Neuronal stem cell (in vitro differentiated cells): ENCODE measurements at regions not wholly inside any gene's neighbourhood (a gene's known extent, or its start where the extent isn't known, plus 50 kb on each side); places are given as distances from the start of the nearest gene placed in this dataset.

Experiments used
- DNase-seq: peaks from one replicate; pipeline ENCODE4 v3.0.0-alpha.2; 2013; ENCODE audit warnings: low spot score
- H2AFZ ChIP-seq: one replicate; pipeline ENCODE4 v1.6.1; 2013; ENCODE audit warnings: mild to moderate bottlenecking, low read length, inconsistent platforms
- H2AK5ac ChIP-seq: 2 replicates; pipeline ENCODE4 v1.6.1; 2013; ENCODE audit warnings: low read depth, mild to moderate bottlenecking, inconsistent platforms, low read length, moderate library complexity, mixed read lengths
- H2BK120ac ChIP-seq: 2 replicates; pipeline ENCODE4 v1.6.1; 2013; ENCODE audit warnings: low read depth, mild to moderate bottlenecking, inconsistent platforms, low read length, moderate library complexity, mixed read lengths
- H2BK12ac ChIP-seq: one replicate; pipeline ENCODE4 v1.6.1; 2013; ENCODE audit warnings: low read length, inconsistent platforms
- H2BK15ac ChIP-seq: 2 replicates; pipeline ENCODE4 v1.6.1; 2013; ENCODE audit warnings: mild to moderate bottlenecking, low read length, inconsistent platforms, mixed read lengths
- H2BK5ac ChIP-seq: one replicate; pipeline ENCODE4 v1.6.1; 2013; ENCODE audit warnings: inconsistent platforms, mild to moderate bottlenecking, low read length, moderate library complexity
- H3K14ac ChIP-seq: one replicate; pipeline ENCODE4 v1.6.1; 2013; ENCODE audit warnings: low read length, inconsistent platforms
- H3K18ac ChIP-seq: 2 replicates; pipeline ENCODE4 v1.6.1; 2013; ENCODE audit warnings: low read length, inconsistent platforms
- H3K23ac ChIP-seq: 2 replicates; pipeline ENCODE4 v1.6.1; 2013; ENCODE audit warnings: low read depth, mild to moderate bottlenecking, mixed read lengths, low read length, inconsistent platforms; ENCODE audit not compliant: poor library complexity
- H3K27ac ChIP-seq: replicated peaks from 3 replicates; pipeline ENCODE4 v1.5.1; 2013; ENCODE audit warnings: low read length, inconsistent platforms
- H3K27me3 ChIP-seq, 3 experiments: 2 replicates each; pipeline ENCODE4 v1.6.1; 2013; ENCODE audit warnings: low read length in 3 of 3, mild to moderate bottlenecking in 2 of 3, inconsistent platforms in 1 of 3, low read depth in 1 of 3, mixed read lengths in 1 of 3, moderate library complexity in 1 of 3; ENCODE audit not compliant: control insufficient read depth in 3 of 3, insufficient read depth in 3 of 3
- H3K36me3 ChIP-seq, 2 donors: replicated peaks in 1 of 2; 2 replicates each; pipeline ENCODE4 v1.6.1; 2013; ENCODE audit warnings: low read length in 2 of 2; ENCODE audit not compliant: control insufficient read depth in 2 of 2, insufficient read depth in 2 of 2
- H3K4ac ChIP-seq: 2 replicates; pipeline ENCODE4 v1.6.1; 2013; ENCODE audit warnings: inconsistent platforms, mild to moderate bottlenecking, low read length, moderate library complexity
- H3K4me1 ChIP-seq, 2 donors: 1 replicate in 1 of 2; 2 replicates in 1 of 2; pipeline ENCODE4 v1.6.1; 2013; ENCODE audit warnings: low read length in 2 of 2, low read depth in 1 of 2; ENCODE audit not compliant: control insufficient read depth in 2 of 2, insufficient read depth in 1 of 2
- H3K4me2 ChIP-seq: one replicate; pipeline ENCODE4 v1.6.1; 2013; ENCODE audit warnings: mild to moderate bottlenecking, low read length, inconsistent platforms; ENCODE audit not compliant: insufficient read depth, poor library complexity, severe bottlenecking
- H3K4me3 ChIP-seq, 2 donors: 2 replicates each; pipeline ENCODE4 v1.5.1; 2013; ENCODE audit warnings: low read length in 2 of 2, mild to moderate bottlenecking in 2 of 2, inconsistent platforms in 1 of 2, moderate library complexity in 1 of 2
- H3K79me1 ChIP-seq: one replicate; pipeline ENCODE4 v1.6.1; 2013; ENCODE audit warnings: low read depth, mild to moderate bottlenecking, inconsistent platforms, low read length, moderate library complexity
- H3K9ac ChIP-seq: one replicate; pipeline ENCODE4 v1.6.1; 2013; ENCODE audit warnings: mild to moderate bottlenecking, low read depth, low read length, inconsistent platforms; ENCODE audit not compliant: poor library complexity
- H3K9me3 ChIP-seq, 2 donors: replicated peaks in 1 of 2; 2 replicates each; pipeline versions ENCODE3 to v1.6.1; 2013; ENCODE audit warnings: low read length in 2 of 2, mild to moderate bottlenecking in 2 of 2, inconsistent platforms in 1 of 2, low read depth in 1 of 2, mixed read lengths in 1 of 2, moderate library complexity in 1 of 2; ENCODE audit not compliant: control insufficient read depth in 2 of 2, insufficient read depth in 1 of 2
- H4K8ac ChIP-seq: one replicate; pipeline ENCODE4 v1.6.1; 2013; ENCODE audit warnings: low read depth, mild to moderate bottlenecking, inconsistent platforms, low read length, moderate library complexity
- H4K91ac ChIP-seq: one replicate; pipeline ENCODE4 v1.6.1; 2013; ENCODE audit warnings: low read length, low read depth, mild to moderate bottlenecking, inconsistent platforms; ENCODE audit not compliant: poor library complexity
- WGBS, 2 donors: extraction: QIAGEN DNeasy Blood & Tissue Kit; methylation state at CpG; one replicate each; pipeline ENCODE4 v1.1.7; 2013; ENCODE audit warnings: missing lambda C conversion rate in 2 of 2, mixed read lengths in 1 of 2; ENCODE audit not compliant: insufficient read length in 2 of 2, insufficient replicate concordance in 1 of 2; ENCODE audit errors: extremely low coverage in 2 of 2; 5-methylcytosine and 5-hydroxymethylcytosine counted together

DNA sequence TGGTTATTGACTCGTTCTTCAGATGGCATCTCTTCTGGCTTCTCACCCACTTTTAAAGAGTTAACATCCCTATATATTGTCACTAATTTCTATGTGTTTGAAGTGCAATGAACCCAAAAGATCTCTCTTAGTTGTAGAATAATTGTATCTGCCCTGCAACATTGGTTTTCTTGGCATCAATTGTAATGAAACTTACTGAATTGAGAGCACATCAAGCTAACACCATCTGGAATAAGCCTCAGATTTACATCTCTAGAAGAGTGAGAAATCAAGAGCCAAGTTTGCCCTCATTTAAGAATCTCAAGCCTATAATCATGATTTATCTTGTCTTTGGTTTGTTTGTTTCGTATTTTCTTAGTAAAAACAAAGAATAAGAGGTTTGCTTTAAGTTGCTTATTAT lies 372.6 kb upstream of the LRRC7 start:
- no peak overlapping the region for H4K91ac ChIP-seq
- H2BK15ac ChIP-seq, result no peak overlapping the region
- no peak overlapping the region for H3K27ac ChIP-seq
- no peak for DNase-seq
- no peaks in the 10 kb centered on the region for H3K36me3 ChIP-seq
- no peak overlapping the region for H2AK5ac ChIP-seq
- H2BK120ac ChIP-seq, result no peak overlapping the region
- no peak overlapping the region for H2BK12ac ChIP-seq
- H2BK5ac ChIP-seq, result no peak overlapping the region
- no peaks in the 10 kb centered on the region for H3K79me1 ChIP-seq
- no peak overlapping the region for H3K14ac ChIP-seq
- no peak overlapping the region for H3K4ac ChIP-seq
- no peak overlapping the region for H4K8ac ChIP-seq
- H2AFZ ChIP-seq, result no peak overlapping the region
- WGBS, 2 donors, result no CpG with 5 or more reads among the region's 2 CpGs
- no peaks in the 10 kb centered on the region for H3K4me1 ChIP-seq
- H3K4me3 ChIP-seq, result no peak overlapping the region
- H3K23ac ChIP-seq, result no peak overlapping the region
- H3K9me3 ChIP-seq, result no peaks in the 10 kb centered on the region
- no peak overlapping the region for H3K4me2 ChIP-seq
- H3K18ac ChIP-seq, result no peak overlapping the region
- no peak overlapping the region for H3K9ac ChIP-seq
- H3K27me3 ChIP-seq, result no peaks in the 10 kb centered on the region

DNA sequence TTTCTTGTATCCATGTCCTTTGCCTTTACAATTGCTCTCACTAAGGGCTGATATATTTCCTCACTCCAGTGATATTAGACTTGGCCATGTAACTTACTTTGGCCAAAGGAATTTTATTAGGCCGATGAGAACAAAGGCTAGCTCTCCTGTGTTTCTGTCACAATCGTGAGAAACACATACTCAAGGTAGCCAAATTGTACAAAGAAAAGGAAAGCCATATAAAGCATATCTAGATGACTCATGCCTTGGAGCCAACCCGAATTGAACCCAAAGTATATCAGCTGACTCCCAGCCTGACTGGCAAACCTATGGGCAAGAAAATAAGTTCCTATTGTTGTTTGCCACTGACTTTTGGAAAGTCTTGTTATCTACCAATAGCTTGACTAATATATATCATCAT lies 371.7 kb upstream of the LRRC7 start:
- H2BK5ac ChIP-seq, result no peak overlapping the region
- H2BK15ac ChIP-seq, result no peak overlapping the region
- no peak overlapping the region for H3K9ac ChIP-seq
- no peak overlapping the region for H3K18ac ChIP-seq
- H3K4me3 ChIP-seq, result no peak overlapping the region
- no peak overlapping the region for H2BK120ac ChIP-seq
- no peak overlapping the region for H2AFZ ChIP-seq
- no peaks in the 10 kb centered on the region for H3K4me1 ChIP-seq
- H3K4ac ChIP-seq, result no peak overlapping the region
- H3K14ac ChIP-seq, result no peak overlapping the region
- H3K27me3 ChIP-seq, result no peaks in the 10 kb centered on the region
- H3K79me1 ChIP-seq, result no peaks in the 10 kb centered on the region
- H3K27ac ChIP-seq, result no peak overlapping the region
- H4K8ac ChIP-seq, result no peak overlapping the region
- no peak overlapping the region for H2AK5ac ChIP-seq
- H2BK12ac ChIP-seq, result no peak overlapping the region
- H3K9me3 ChIP-seq, result no peaks in the 10 kb centered on the region
- no peak overlapping the region for H4K91ac ChIP-seq
- no peak overlapping the region for H3K23ac ChIP-seq
- H3K4me2 ChIP-seq, result no peak overlapping the region
- no peak for DNase-seq
- no peaks in the 10 kb centered on the region for H3K36me3 ChIP-seq
- no CpG with 5 or more reads among the region's 3 CpGs for WGBS, 2 donors

DNA sequence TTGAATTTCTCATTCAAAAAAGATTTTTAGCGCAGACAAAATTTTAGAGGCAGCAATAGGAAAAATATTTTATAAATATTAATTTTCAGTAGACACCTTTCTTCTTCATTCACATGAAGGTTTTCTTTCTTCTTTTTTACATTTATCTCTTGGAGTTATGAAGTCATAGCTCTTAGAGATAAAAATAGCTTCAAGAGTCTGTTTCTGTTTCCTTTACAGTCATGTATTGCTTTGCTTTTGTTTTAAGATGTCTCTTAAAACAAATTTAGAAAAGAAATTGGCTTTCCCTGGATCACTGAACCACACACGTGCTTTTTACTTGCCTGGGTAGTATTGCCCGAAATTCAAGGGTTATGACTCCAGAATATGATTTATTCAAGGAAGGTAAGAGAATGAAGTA lies 369.9 kb upstream of the LRRC7 start:
- Histone ChIP-seq H3K27ac (no peak overlapping the region), H4K91ac (no peak overlapping the region), H3K4me1 (no peaks in the 10 kb centered on the region), H2BK120ac (no peak overlapping the region), H2AK5ac (no peak overlapping the region), H3K23ac (no peak overlapping the region), H2BK15ac (no peak overlapping the region), H3K14ac (no peak overlapping the region), H3K18ac (no peak overlapping the region), H2BK12ac (no peak overlapping the region), H3K4me2 (no peak overlapping the region), H2BK5ac (no peak overlapping the region), H3K9me3 (no peaks in the 10 kb centered on the region), H3K4me3 (no peak overlapping the region), H3K9ac (no peak overlapping the region), H2AFZ (no peak overlapping the region), H3K4ac (no peak overlapping the region), H4K8ac (no peak overlapping the region), H3K27me3 (no peaks in the 10 kb centered on the region), H3K36me3 (no peaks in the 10 kb centered on the region), H3K79me1 (no peaks in the 10 kb centered on the region)
- DNase-seq, result no peak
- no CpG with 5 or more reads among the region's 3 CpGs for WGBS, 2 donors

DNA sequence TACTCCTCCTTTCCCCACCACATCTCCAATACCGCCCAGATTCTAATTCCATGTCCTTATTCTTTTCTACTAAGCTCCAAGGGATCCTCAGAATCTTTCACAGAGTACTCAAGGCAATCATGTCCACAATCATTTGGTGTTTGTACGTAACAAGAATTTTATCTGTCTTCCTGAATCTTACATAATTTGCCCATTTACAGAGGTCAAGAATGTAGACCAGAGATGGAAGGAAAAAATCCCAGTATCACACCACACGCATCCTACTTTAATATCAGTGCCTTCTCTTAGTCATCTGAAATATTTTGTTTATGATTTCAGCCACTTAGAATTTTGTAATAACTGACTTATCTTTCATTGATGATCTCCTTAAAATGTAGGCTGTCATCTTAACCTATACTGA lies 366.0 kb upstream of the LRRC7 start:
- Histone ChIP-seq H2BK120ac (no peak overlapping the region), H3K9ac (no peak overlapping the region), H3K14ac (no peak overlapping the region), H3K27me3 (no peaks in the 10 kb centered on the region), H3K4me3 (no peak overlapping the region), H3K23ac (no peak overlapping the region), H3K27ac (no peak overlapping the region), H3K9me3 (no peaks in the 10 kb centered on the region), H2AFZ (no peak overlapping the region), H2AK5ac (no peak overlapping the region), H3K18ac (no peak overlapping the region), H2BK15ac (no peak overlapping the region), H3K79me1 (no peaks in the 10 kb centered on the region), H2BK12ac (no peak overlapping the region), H3K36me3 (no peaks in the 10 kb centered on the region), H4K91ac (no peak overlapping the region), H3K4me2 (no peak overlapping the region), H3K4ac (no peak overlapping the region), H4K8ac (no peak overlapping the region), H3K4me1 (no peaks in the 10 kb centered on the region), H2BK5ac (no peak overlapping the region)
- no CpG with 5 or more reads among the region's 3 CpGs for WGBS, 2 donors
- DNase-seq, result no peak
